ENCODE measurements at regions not wholly inside any gene's neighbourhood (a gene's known extent, or its start where the extent isn't known, plus 50 kb on each side); places are given as distances from the start of the nearest gene placed in this dataset.
A peak's percentile ranks its signal among the peaks of the same experiment; 100 is the strongest.
"Not testable (repeated sequence)": the region's sequence is repeated elsewhere in the genome, so short reads cannot be mapped to it uniquely, and the experiment has no call there.

GRCh38 chr2:180247658-180248057 lies 240.6 kb upstream of the CWC22 start:
- H3K27me3 ChIP-seq: no peaks in the 10 kb centered on the region
- DNase-seq: no peak
- no peaks in the 10 kb centered on the region for H3K4me1 ChIP-seq
- H3K9me3 ChIP-seq: no peaks in the 10 kb centered on the region
- no peak for TF ChIP-seq CTCF (IDR thresholded peaks at IDR 0.05)
- no peak for FAIRE-seq
- intact Hi-C loops (cut with DNase I): no loop called here
- no peak for ATAC-seq
- no peak overlapping the region for H3K27ac ChIP-seq
- H3K36me3 ChIP-seq: no peaks in the 10 kb centered on the region
- H3K4me3 ChIP-seq: no peak overlapping the region
- WGBS, 2 donors: 52 to 63% methylated on average over 2 of the region's 2 CpGs

DNA sequence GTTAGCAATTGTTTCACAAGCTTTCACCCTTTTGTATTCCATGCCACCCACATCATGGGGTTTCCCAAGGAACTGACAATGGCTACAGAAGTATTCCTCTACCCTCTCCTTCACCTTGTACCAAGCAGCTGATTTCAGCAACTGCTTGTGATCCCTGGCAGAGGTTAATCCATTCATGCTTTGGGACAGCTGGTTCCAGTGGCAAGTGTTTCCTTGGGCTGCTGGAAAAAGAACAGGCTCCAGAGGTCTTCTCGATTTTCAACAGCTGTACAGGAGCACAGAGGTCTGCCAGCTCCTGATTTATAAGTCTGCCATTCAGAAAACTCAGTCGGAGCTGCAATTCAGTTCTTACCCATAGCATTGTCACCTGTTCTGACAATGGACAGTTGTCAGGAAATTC lies 239.2 kb upstream of the CWC22 start:
- FAIRE-seq (no peak), ATAC-seq (no peak), DNase-seq (no peak)
- Histone ChIP-seq H3K27me3 (no peaks in the 10 kb centered on the region), H3K36me3 (no peaks in the 10 kb centered on the region), H3K4me1 (no peaks in the 10 kb centered on the region), H3K9me3 (no peaks in the 10 kb centered on the region), H3K4me3 (no peak overlapping the region), H3K27ac (no peak overlapping the region)
- 22 to 31% methylated on average over 2 of the region's 2 CpGs for WGBS, 2 donors
- TF ChIP-seq CTCF (IDR thresholded peaks at IDR 0.05): no peak
- intact Hi-C loops (cut with DNase I): no loop called here

DNA sequence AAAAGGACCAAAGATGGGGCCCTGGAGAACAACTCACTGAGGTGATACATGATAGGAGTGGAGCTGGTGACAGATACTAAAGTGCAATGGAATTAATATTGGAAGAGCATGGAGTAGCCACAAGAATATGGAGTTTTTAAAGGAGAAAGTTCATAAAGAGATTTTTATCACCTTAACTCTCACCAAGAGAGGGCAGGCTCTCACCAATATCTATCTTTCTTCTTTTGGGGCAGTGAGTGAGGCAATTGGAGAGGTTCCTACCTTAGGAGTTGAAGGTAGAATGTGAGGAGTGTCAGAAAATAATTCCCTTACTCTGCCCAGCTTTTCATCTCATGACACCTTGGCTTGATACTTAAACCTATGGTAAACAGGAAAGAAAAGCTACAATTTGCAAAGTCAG lies 233.7 kb upstream of the CWC22 start:
- FAIRE-seq: no peak
- ATAC-seq: no peak
- no peaks in the 10 kb centered on the region for H3K27me3 ChIP-seq

GRCh38 chr2:180238729-180239128 lies 231.6 kb upstream of the CWC22 start:
- Histone ChIP-seq H3K4me1 (no peaks in the 10 kb centered on the region), H3K4me3 (no peak overlapping the region), H3K9me3 (no peaks in the 10 kb centered on the region), H3K36me3 (no peaks in the 10 kb centered on the region), H3K27me3 (no peaks in the 10 kb centered on the region), H3K27ac (no peak overlapping the region)
- WGBS, 2 donors: 83 to 85% methylated on average over 8 of the region's 8 CpGs
- DNase-seq (peak in 1 of 6 donors; percentile 12), ATAC-seq (no peak), FAIRE-seq (no peak)
- no peak for TF ChIP-seq CTCF (IDR thresholded peaks at IDR 0.05)
- intact Hi-C loops (cut with DNase I): no loop called here

More for the DNA sequence above, 233.7 kb upstream of the CWC22 start:
- no peak for TF ChIP-seq CTCF (IDR thresholded peaks at IDR 0.05)
- intact Hi-C loops (cut with DNase I): no loop called here
- DNase-seq: no peak
- Histone ChIP-seq H3K4me1 (no peaks in the 10 kb centered on the region), H3K4me3 (no peak overlapping the region), H3K9me3 (no peaks in the 10 kb centered on the region), H3K27ac (no peak overlapping the region), H3K36me3 (no peaks in the 10 kb centered on the region)

GRCh38 chr2:180236061-180236460 lies 229.0 kb upstream of the CWC22 start:
- not testable (repeated sequence) for ATAC-seq

DNA sequence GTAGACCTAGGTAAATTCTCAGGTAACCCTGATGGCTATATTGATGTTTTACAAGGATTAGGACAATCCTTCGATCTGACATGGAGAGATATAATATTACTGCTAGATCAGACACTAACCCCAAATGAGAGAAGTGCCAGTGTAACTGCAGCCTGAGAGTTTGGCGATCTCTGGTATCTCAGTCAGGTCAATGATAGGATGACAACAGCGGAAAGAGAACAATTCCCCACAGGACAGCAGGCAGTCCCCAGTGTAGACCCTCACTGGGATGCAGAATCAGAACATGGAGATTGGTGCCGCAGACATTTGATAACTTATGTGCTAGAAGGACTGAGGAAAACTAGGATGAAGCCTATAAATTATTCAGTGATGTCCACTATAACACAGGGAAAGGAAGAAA lies 228.4 kb upstream of the CWC22 start:
- H3K27me3 ChIP-seq; H3K27ac ChIP-seq; H3K9me3 ChIP-seq; H3K4me1 ChIP-seq; FAIRE-seq; H3K4me3 ChIP-seq; intact Hi-C loops (cut with DNase I); ATAC-seq; DNase-seq; H3K36me3 ChIP-seq: not testable (repeated sequence)
- 83 to 91% methylated on average over 4 of the region's 4 CpGs for WGBS, 2 donors

More at GRCh38 chr2:180236061-180236460, 229.0 kb upstream of the CWC22 start:
- H3K4me3 ChIP-seq; DNase-seq; FAIRE-seq; H3K36me3 ChIP-seq; H3K27me3 ChIP-seq; intact Hi-C loops (cut with DNase I); H3K4me1 ChIP-seq; H3K27ac ChIP-seq; H3K9me3 ChIP-seq: not testable (repeated sequence)
- 66 to 88% methylated on average over 3 of the region's 3 CpGs for WGBS, 2 donors

- H3K4me3 ChIP-seq; H3K27ac ChIP-seq; ATAC-seq; H3K27me3 ChIP-seq; FAIRE-seq; H3K9me3 ChIP-seq; H3K36me3 ChIP-seq; DNase-seq; H3K4me1 ChIP-seq; intact Hi-C loops (cut with DNase I): not testable (repeated sequence)
- WGBS, 2 donors: 82 to 88% methylated on average over 5 of the region's 5 CpGs
Observed at GRCh38 chr2:180234991-180235390, 227.9 kb upstream of the CWC22 start.
